Smooth muscle cell (in vitro differentiated cells): ENCODE measurements at regions not wholly inside any gene's neighbourhood (a gene's known extent, or its start where the extent isn't known, plus 50 kb on each side); places are given as distances from the start of the nearest gene placed in this dataset.

Experiments
- DNase-seq: peaks from one replicate; lab custom pipeline; 2025; ENCODE audit not compliant: unreplicated experiment; lab: John Stamatoyannopoulos, UW
- H2AFZ ChIP-seq: fragments of 200-600 bp; sonication (generic); 2 replicates; pipeline ENCODE4 v1.6.0; 2016; ENCODE audit warnings: antibody characterized with exemption, low read depth, mild to moderate bottlenecking
- H3F3A ChIP-seq: fragments of 200-600 bp; sonication (generic); 2 replicates; pipeline ENCODE4 v1.6.0; 2017; ENCODE audit warnings: antibody characterized with exemption, low read depth
- H3K27ac ChIP-seq: fragments of 200-600 bp; sonication (generic); 2 replicates; pipeline ENCODE4 v1.5.1; 2016; ENCODE audit warnings: low read depth, mild to moderate bottlenecking
- H3K27me3 ChIP-seq: fragments of 200-600 bp; sonication (generic); 2 replicates; pipeline ENCODE4 v1.6.1; 2016; ENCODE audit warnings: low read depth, mild to moderate bottlenecking
- H3K36me3 ChIP-seq: fragments of 200-600 bp; sonication (generic); 2 replicates; pipeline ENCODE4 v1.5.1; 2016; ENCODE audit warnings: low read depth
- H3K4me1 ChIP-seq: fragments of 200-600 bp; sonication (generic); 2 replicates; pipeline ENCODE4 v1.5.1; 2016; ENCODE audit warnings: low read depth
- H3K4me2 ChIP-seq: fragments of 200-600 bp; sonication (generic); 2 replicates; pipeline ENCODE4 v1.6.0; 2016; ENCODE audit warnings: mild to moderate bottlenecking
- H3K4me3 ChIP-seq: fragments of 200-600 bp; sonication (generic); 2 replicates; pipeline ENCODE4 v1.5.1; 2016; ENCODE audit warnings: mild to moderate bottlenecking
- H3K79me2 ChIP-seq: fragments of 200-600 bp; sonication (generic); 2 replicates; pipeline ENCODE4 v1.6.0; 2016; ENCODE audit warnings: low read depth, mild to moderate bottlenecking
- H3K9ac ChIP-seq: fragments of 200-600 bp; sonication (generic); 2 replicates; pipeline ENCODE4 v1.6.0; 2016; ENCODE audit warnings: low read depth
- H3K9me3 ChIP-seq: fragments of 200-600 bp; sonication (generic); replicated peaks from 2 replicates; pipeline ENCODE4 v1.5.1; 2016; ENCODE audit warnings: low read depth
- H4K20me1 ChIP-seq: fragments of 200-600 bp; sonication (generic); 2 replicates; pipeline ENCODE4 v1.6.0; 2016; ENCODE audit warnings: low read depth
- CTCF ChIP-seq: fragments of 200-600 bp; sonication (generic); IDR thresholded peaks from 2 replicates; pipeline ENCODE4 v1.5.1; 2017; ENCODE audit warnings: borderline replicate concordance, mild to moderate bottlenecking, antibody characterized with exemption; ENCODE audit not compliant: insufficient read depth, poor library complexity, severe bottlenecking
- WGBS: methylation state at CpG from one replicate; pipeline ENCODE4 v1.1.7; 2016; ENCODE audit warnings: low lambda C conversion rate; 5-methylcytosine and 5-hydroxymethylcytosine counted together

GRCh38 chr4:123631786-123632692 is 235.4 kb downstream of the SPRY1 start:
- Histone ChIP-seq H3K27me3 (no peaks in the 10 kb centered on the region), H2AFZ (no peak overlapping the region), H4K20me1 (no peaks in the 10 kb centered on the region), H3K4me2 (peak overlapping the region; percentile 77), H3K4me1 (peaks cover 15% of the 10 kb centered on the region), H3K36me3 (no peaks in the 10 kb centered on the region), H3K27ac (peak overlapping the region; percentile 73), H3K9me3 (peaks cover 6% of the 10 kb centered on the region), H3K4me3 (no peak overlapping the region), H3K9ac (peak overlapping the region; percentile 0), H3K79me2 (no peaks in the 10 kb centered on the region), H3F3A (peaks cover 13% of the 10 kb centered on the region)
- no peak for DNase-seq
- WGBS, result 64% methylated on average over 7 of the region's 7 CpGs
- TF ChIP-seq CTCF, result no peak

GRCh38 chr4:123632693-123633030 is 236.1 kb downstream of the SPRY1 start:
- Histone ChIP-seq H4K20me1 (no peaks in the 10 kb centered on the region), H3F3A (peaks cover 13% of the 10 kb centered on the region), H2AFZ (no peak overlapping the region), H3K9me3 (peaks cover 6% of the 10 kb centered on the region), H3K27ac (peak overlapping the region; percentile 73), H3K4me2 (peak overlapping the region; percentile 77), H3K9ac (peak overlapping the region; percentile 0), H3K4me3 (no peak overlapping the region), H3K36me3 (no peaks in the 10 kb centered on the region), H3K4me1 (peaks cover 15% of the 10 kb centered on the region), H3K79me2 (no peaks in the 10 kb centered on the region), H3K27me3 (no peaks in the 10 kb centered on the region)
- no peak for TF ChIP-seq CTCF
- DNase-seq, result no peak
- 28% methylated on average over 3 of the region's 3 CpGs for WGBS

GRCh38 chr4:123638834-123639233 is 242.2 kb downstream of the SPRY1 start:
- Histone ChIP-seq H3K4me1 (peaks cover 10% of the 10 kb centered on the region), H4K20me1 (no peaks in the 10 kb centered on the region), H3K9ac (no peak overlapping the region), H3K36me3 (no peaks in the 10 kb centered on the region), H3K4me2 (no peak overlapping the region), H3K9me3 (peaks cover 6% of the 10 kb centered on the region), H3K4me3 (no peak overlapping the region), H3K79me2 (no peaks in the 10 kb centered on the region), H3K27ac (no peak overlapping the region), H3K27me3 (no peaks in the 10 kb centered on the region), H2AFZ (no peak overlapping the region), H3F3A (no peaks in the 10 kb centered on the region)
- 73% methylated on average over 1 of the region's 1 CpG for WGBS
- DNase-seq, result no peak
- no peak for TF ChIP-seq CTCF

GRCh38 chr4:123640271-123640670 is 243.7 kb downstream of the SPRY1 start:
- DNase-seq, result no peak
- H3K4me1 ChIP-seq, result peaks cover 10% of the 10 kb centered on the region
- H2AFZ ChIP-seq, result no peak overlapping the region
- H3K4me3 ChIP-seq, result no peak overlapping the region
- no peak overlapping the region for H3K27ac ChIP-seq
- H4K20me1 ChIP-seq, result no peaks in the 10 kb centered on the region
- TF ChIP-seq CTCF, result no peak
- H3K27me3 ChIP-seq, result no peaks in the 10 kb centered on the region
- no peaks in the 10 kb centered on the region for H3K79me2 ChIP-seq
- no peaks in the 10 kb centered on the region for H3F3A ChIP-seq
- peaks cover 6% of the 10 kb centered on the region for H3K9me3 ChIP-seq
- H3K9ac ChIP-seq, result no peak overlapping the region
- no peak overlapping the region for H3K4me2 ChIP-seq
- no peaks in the 10 kb centered on the region for H3K36me3 ChIP-seq
